T-cell (primary cell): ENCODE measurements at regions not wholly inside any gene's neighbourhood (a gene's known extent, or its start where the extent isn't known, plus 50 kb on each side); places are given as distances from the start of the nearest gene placed in this dataset.
A peak's percentile ranks its signal among the peaks of the same experiment; 100 is the strongest.

Source experiments
- ATAC-seq, 4 experiments: fragments of 200-7000 bp in 3 of 4; fragments of 150-1000 bp in 1 of 4; cut with Tn5 transposase; replicated peaks in 1 of 4; 1 replicate in 3 of 4; 2 replicates in 1 of 4; pipeline ENCODE4 v1.10.0; 2021; ENCODE audit warnings: moderate library complexity in 3 of 4, mild to moderate bottlenecking in 2 of 4, moderate number of reproducible peaks in 1 of 4
- CTCF ChIA-PET, 2 donors: fragments of 300-600 bp; sonication (Branson Sonifier 250); formaldehyde crosslinking; loops; one replicate each; lab custom pipeline; 2022; ENCODE audit warnings: antibody characterized with exemption in 2 of 2; lab: Charles Lee
- POLR2A ChIA-PET, 2 donors: fragments of 300-600 bp; sonication (Branson Sonifier 250); formaldehyde crosslinking; loops; one replicate each; lab custom pipeline; 2022; ENCODE audit warnings: antibody characterized with exemption in 2 of 2; lab: Charles Lee
- DNase-seq, 35 experiments: peaks; one replicate each; pipeline versions ENCODE4 v3.0.0 to v3.0.0-alpha.2; 2013 to 2023
- H3K27ac ChIP-seq: one replicate; pipeline ENCODE4 v1.5.1; 2013; ENCODE audit warnings: low read length
- H3K27me3 ChIP-seq, 2 experiments: replicated peaks in 1 of 2; 1 replicate in 1 of 2; 2 replicates in 1 of 2; pipeline versions ENCODE4 v1.6.1 to v1.7.0; 2013; ENCODE audit warnings: low read length in 1 of 2, mixed read lengths in 1 of 2; ENCODE audit not compliant: control insufficient read depth in 2 of 2, insufficient read depth in 2 of 2; ENCODE audit errors: extremely low read depth in 1 of 2
- H3K36me3 ChIP-seq, 2 donors: 1 replicate in 1 of 2; 2 replicates in 1 of 2; pipeline versions ENCODE4 v1.6.1 to v1.7.0; 2013; ENCODE audit warnings: low read length in 1 of 2; ENCODE audit not compliant: control insufficient read depth in 2 of 2, insufficient read depth in 1 of 2; ENCODE audit errors: extremely low read depth in 1 of 2
- H3K4me1 ChIP-seq, 2 experiments: 1 replicate in 1 of 2; 2 replicates in 1 of 2; pipeline versions ENCODE4 v1.6.1 to v1.7.0; 2013; ENCODE audit warnings: low read length in 2 of 2, mixed read lengths in 1 of 2; ENCODE audit not compliant: insufficient read depth in 2 of 2, control insufficient read depth in 1 of 2; ENCODE audit errors: extremely low read depth in 1 of 2
- H3K4me3 ChIP-seq, 2 donors: 1 replicate in 1 of 2; 2 replicates in 1 of 2; pipeline versions ENCODE4 v1.5.1 to v1.7.0; 2013; ENCODE audit warnings: mild to moderate bottlenecking in 2 of 2, low read length in 1 of 2, moderate library complexity in 1 of 2; ENCODE audit not compliant: control insufficient read depth in 1 of 2; ENCODE audit errors: extremely low read depth in 1 of 2
- H3K9me3 ChIP-seq: 2 replicates; pipeline ENCODE4 v1.7.0; 2013
- H3K27ac Mint-ChIP-seq, 2 donors: one replicate each; pipeline ENCODE4 v1.8.0; 2020 to 2021; ENCODE audit warnings: mild to moderate bottlenecking in 2 of 2, mixed read lengths in 2 of 2
- H3K27me3 Mint-ChIP-seq, 2 donors: one replicate each; pipeline ENCODE4 v1.8.0; 2021 to 2022; ENCODE audit warnings: mixed read lengths in 2 of 2
- H3K36me3 Mint-ChIP-seq: one replicate; pipeline ENCODE4 v1.8.0; 2021; ENCODE audit warnings: mixed read lengths
- H3K4me1 Mint-ChIP-seq, 3 donors: one replicate each; pipeline ENCODE4 v1.8.0; 2020 to 2022; ENCODE audit warnings: mixed read lengths in 3 of 3, mild to moderate bottlenecking in 1 of 3
- H3K4me3 Mint-ChIP-seq, 3 donors: one replicate each; pipeline ENCODE4 v1.8.0; 2020 to 2022; ENCODE audit warnings: mild to moderate bottlenecking in 3 of 3, mixed read lengths in 3 of 3, moderate library complexity in 3 of 3
- H3K9me3 Mint-ChIP-seq, 3 donors: one replicate each; pipeline ENCODE4 v1.8.0; 2020 to 2022; ENCODE audit warnings: mixed read lengths in 3 of 3
- WGBS: methylation state at CpG from one replicate; pipeline ENCODE4 v1.1.5; 2013; ENCODE audit warnings: missing lambda C conversion rate; ENCODE audit not compliant: insufficient coverage; 5-methylcytosine and 5-hydroxymethylcytosine counted together

DNA sequence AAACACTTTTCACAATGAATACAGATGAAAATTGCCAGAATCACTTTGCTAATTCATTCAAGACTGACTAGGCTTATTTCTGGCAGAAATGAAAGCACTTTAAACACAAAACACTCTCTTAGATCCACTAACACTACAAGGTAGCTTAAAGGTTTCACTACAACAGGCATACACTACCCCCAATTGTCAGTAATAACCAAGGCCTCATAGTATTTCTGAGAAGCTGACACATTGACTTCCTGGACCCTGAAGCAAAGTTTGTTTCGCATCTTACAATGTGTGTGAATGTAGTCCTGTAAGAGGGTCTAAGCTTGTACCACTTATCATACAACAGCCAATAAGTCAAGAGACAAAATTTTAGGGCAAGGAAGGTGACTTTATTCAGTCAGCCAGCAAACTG, 129.9 kb upstream of the FMR1 start:
- no peak for ATAC-seq
- H3K36me3 Mint-ChIP-seq, result no peaks in the 10 kb centered on the region
- H3K27ac Mint-ChIP-seq, result no peak overlapping the region
- POLR2A ChIA-PET, result no interaction called here
- no peak overlapping the region for H3K4me3 Mint-ChIP-seq
- Histone ChIP-seq H3K9me3 (no peaks in the 10 kb centered on the region), H3K27ac (no peak overlapping the region), H3K36me3 (no peaks in the 10 kb centered on the region), H3K4me3 (no peak overlapping the region), H3K27me3 (no peaks in the 10 kb centered on the region), H3K4me1 (no peaks in the 10 kb centered on the region)
- WGBS, result no CpG with 5 or more reads among the region's 1 CpG
- CTCF ChIA-PET, result no interaction called here
- peaks cover 0 to 18% of the 10 kb centered on the region in 2 donors for H3K27me3 Mint-ChIP-seq
- no peaks in the 10 kb centered on the region for H3K9me3 Mint-ChIP-seq
- no peaks in the 10 kb centered on the region for H3K4me1 Mint-ChIP-seq
- no peak for DNase-seq

DNA sequence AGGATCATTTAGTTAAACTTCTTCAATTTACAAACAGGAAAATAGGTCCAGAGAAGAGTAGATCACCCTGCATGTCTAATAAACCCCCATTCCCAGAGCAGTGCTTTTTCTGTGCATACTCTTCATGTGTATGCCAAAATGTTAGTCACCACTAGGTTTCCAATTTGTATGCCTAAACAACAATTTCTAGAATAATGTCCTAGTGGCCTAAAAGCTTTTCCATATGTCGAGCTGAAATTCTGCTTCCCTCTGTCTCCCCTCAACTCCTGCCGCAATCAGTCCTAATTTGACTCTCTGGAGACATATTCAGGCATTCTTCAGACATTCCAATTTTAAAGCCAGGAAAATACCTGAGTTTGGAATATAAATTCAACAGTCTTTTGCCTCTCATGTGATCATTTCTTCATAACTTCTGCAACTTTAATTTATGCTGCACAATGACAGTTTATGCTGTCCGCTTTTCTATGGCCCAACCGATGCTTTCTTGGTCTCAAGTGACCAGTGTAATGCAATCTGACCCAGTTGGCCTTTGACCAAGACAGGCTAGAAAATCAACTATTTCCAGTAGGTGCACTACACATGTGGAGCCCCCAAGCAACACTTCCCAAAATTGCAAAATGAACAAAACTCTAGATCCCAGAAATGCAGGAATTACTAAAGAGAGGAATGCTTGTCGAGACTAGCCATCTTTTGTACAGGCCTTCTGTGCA, 122.9 kb upstream of the FMR1 start:
- H3K4me3 ChIP-seq, result no peak overlapping the region
- H3K36me3 ChIP-seq, result no peaks in the 10 kb centered on the region
- H3K4me1 ChIP-seq, result no peaks in the 10 kb centered on the region
- DNase-seq (no peak), ATAC-seq (no peak)
- H3K9me3 ChIP-seq, result no peaks in the 10 kb centered on the region
- no peaks in the 10 kb centered on the region for H3K9me3 Mint-ChIP-seq
- POLR2A ChIA-PET, result no interaction called here
- WGBS, result 100% methylated on average over 2 of the region's 5 CpGs
- H3K36me3 Mint-ChIP-seq, result no peaks in the 10 kb centered on the region
- no peaks in the 10 kb centered on the region for H3K27me3 ChIP-seq
- no peak overlapping the region for H3K27ac ChIP-seq
- peaks cover 0 to 10% of the 10 kb centered on the region in 2 donors for H3K27me3 Mint-ChIP-seq
- CTCF ChIA-PET, result interaction anchor here in 1 of 2 donors (0.6 kb wide), 1 partner anchor 1189 kb away, joined by 3 read pairs; no protein-coding TSS in a partner anchor
- no peak overlapping the region for H3K27ac Mint-ChIP-seq
- H3K4me1 Mint-ChIP-seq, result no peaks in the 10 kb centered on the region
- H3K4me3 Mint-ChIP-seq, result no peak overlapping the region

DNA sequence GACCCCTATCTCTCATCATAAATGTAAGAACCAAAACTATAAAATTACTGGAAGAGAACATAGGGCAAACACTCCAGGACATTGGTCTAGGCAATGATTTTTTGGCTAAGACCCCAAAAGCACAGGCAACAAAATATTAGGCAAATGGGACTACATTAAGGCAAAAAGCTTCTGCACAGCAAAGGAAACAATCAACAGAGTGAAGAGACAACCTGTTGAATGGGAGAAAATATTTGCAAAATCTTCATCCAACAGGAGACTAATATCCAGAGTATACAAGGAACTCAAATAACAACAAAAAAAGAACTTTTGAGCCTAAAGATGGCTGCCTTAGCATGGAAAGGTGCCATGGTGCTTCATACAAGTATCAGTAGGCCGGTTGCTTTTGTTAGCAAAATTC, 111.1 kb upstream of the FMR1 start:
- 100% methylated on average over 1 of the region's 1 CpG for whole genome bisulfite sequencing
- ChIA-PET POLR2A (no interaction called here), CTCF (no interaction called here)
- Histone ChIP-seq H3K4me3 (no peak overlapping the region), H3K27ac (no peak overlapping the region), H3K4me1 (no peaks in the 10 kb centered on the region), H3K9me3 (no peaks in the 10 kb centered on the region), H3K36me3 (no peaks in the 10 kb centered on the region), H3K27me3 (no peaks in the 10 kb centered on the region)
- peaks cover 0 to 2% (median 0%) of the 10 kb centered on the region in 3 donors for H3K9me3 Mint-ChIP-seq
- ATAC-seq, result no peak
- H3K4me1 Mint-ChIP-seq, result peaks cover 0 to 8% (median 0%) of the 10 kb centered on the region in 3 donors
- H3K36me3 Mint-ChIP-seq, result no peaks in the 10 kb centered on the region
- H3K4me3 Mint-ChIP-seq, result no peak overlapping the region
- DNase-seq, result no peak
- H3K27ac Mint-ChIP-seq, result no peak overlapping the region
- H3K27me3 Mint-ChIP-seq, result peaks cover 0 to 9% of the 10 kb centered on the region in 2 donors

DNA sequence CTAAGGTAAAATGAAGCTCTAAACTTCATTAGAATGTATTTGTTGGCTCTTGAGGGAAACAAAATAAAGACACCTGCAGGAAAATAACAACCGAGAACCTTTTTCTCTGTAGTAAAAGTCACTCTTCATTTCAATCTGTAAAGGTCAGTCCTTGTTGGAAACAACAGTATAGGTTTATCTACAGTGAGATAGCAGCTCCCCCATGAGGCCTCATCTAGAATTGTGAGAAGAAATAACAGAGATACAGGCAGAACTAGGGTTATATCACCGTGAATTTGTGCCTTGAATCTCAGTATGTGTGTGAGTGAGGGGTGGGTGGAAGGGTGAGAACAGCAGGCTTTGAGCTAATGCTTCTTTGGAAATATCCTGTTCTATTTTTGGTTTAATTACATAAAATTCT, 107.8 kb upstream of the FMR1 start:
- no peak overlapping the region for H3K4me3 Mint-ChIP-seq
- DNase-seq (peak in 1 of 35 experiments; percentile 5), ATAC-seq (no peak)
- peaks cover 0 to 13% of the 10 kb centered on the region in 2 donors for H3K27me3 Mint-ChIP-seq
- H3K36me3 ChIP-seq, result no peaks in the 10 kb centered on the region
- peaks cover 0 to 8% (median 0%) of the 10 kb centered on the region in 3 donors for H3K4me1 Mint-ChIP-seq
- no CpG with 5 or more reads among the region's 2 CpGs for WGBS
- no peaks in the 10 kb centered on the region for H3K9me3 Mint-ChIP-seq
- H3K27me3 ChIP-seq, result no peaks in the 10 kb centered on the region
- H3K27ac ChIP-seq, result no peak overlapping the region
- no peak overlapping the region for H3K27ac Mint-ChIP-seq
- no peak overlapping the region for H3K4me3 ChIP-seq
- CTCF ChIA-PET, result no interaction called here
- no peaks in the 10 kb centered on the region for H3K9me3 ChIP-seq
- no peaks in the 10 kb centered on the region for H3K4me1 ChIP-seq
- POLR2A ChIA-PET, result no interaction called here
- no peaks in the 10 kb centered on the region for H3K36me3 Mint-ChIP-seq

DNA sequence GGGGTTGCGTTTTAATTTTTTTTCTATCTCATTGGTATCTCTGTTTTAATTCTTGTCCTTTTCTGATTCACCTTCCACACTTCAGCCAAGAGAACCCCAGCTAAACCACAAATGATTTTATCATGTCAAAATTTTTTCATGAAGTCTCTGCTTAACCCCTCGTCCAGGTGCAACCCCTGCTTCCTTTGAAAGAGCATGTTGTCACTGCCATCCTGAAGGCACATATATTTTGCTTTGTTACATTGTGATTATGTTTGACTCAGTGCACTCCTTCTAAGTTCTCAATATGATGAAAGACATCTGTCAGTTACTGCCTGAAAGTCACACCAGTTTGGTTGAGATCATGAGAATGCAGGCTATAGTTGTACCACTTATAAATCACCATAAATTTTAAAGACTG, 99.9 kb upstream of the FMR1 start:
- H3K9me3 ChIP-seq, result no peaks in the 10 kb centered on the region
- ATAC-seq (no peak), DNase-seq (no peak)
- H3K4me1 ChIP-seq, result no peaks in the 10 kb centered on the region
- Mint-ChIP-seq H3K4me3 (no peak overlapping the region), H3K36me3 (no peaks in the 10 kb centered on the region), H3K9me3 (no peaks in the 10 kb centered on the region), H3K4me1 (no peaks in the 10 kb centered on the region), H3K27ac (no peak overlapping the region), H3K27me3 (peaks cover 7 to 22% of the 10 kb centered on the region in 2 donors)
- CTCF ChIA-PET, result no interaction called here
- no CpG with 5 or more reads among the region's 2 CpGs for WGBS
- H3K36me3 ChIP-seq, result no peaks in the 10 kb centered on the region
- H3K4me3 ChIP-seq, result no peak overlapping the region
- no peaks in the 10 kb centered on the region for H3K27me3 ChIP-seq
- no peak overlapping the region for H3K27ac ChIP-seq
- POLR2A ChIA-PET, result no interaction called here

GRCh38 chrX:147827070-147827469, 84.6 kb upstream of the FMR1 start:
- Histone ChIP-seq H3K27ac (no peak overlapping the region), H3K4me3 (no peak overlapping the region), H3K27me3 (no peaks in the 10 kb centered on the region), H3K4me1 (no peaks in the 10 kb centered on the region), H3K9me3 (no peaks in the 10 kb centered on the region), H3K36me3 (no peaks in the 10 kb centered on the region)
- H3K36me3 Mint-ChIP-seq, result no peaks in the 10 kb centered on the region
- H3K9me3 Mint-ChIP-seq, result peaks cover 8 to 12% (median 11%) of the 10 kb centered on the region in 3 donors
- no peak for DNase-seq
- ChIA-PET CTCF (no interaction called here), POLR2A (no interaction called here)
- H3K4me1 Mint-ChIP-seq, result no peaks in the 10 kb centered on the region
- H3K27me3 Mint-ChIP-seq, result peaks cover 0 to 3% of the 10 kb centered on the region in 2 donors
- ATAC-seq, result no peak
- no peak overlapping the region for H3K27ac Mint-ChIP-seq
- H3K4me3 Mint-ChIP-seq, result no peak overlapping the region
- WGBS, result no CpG with 5 or more reads among the region's 3 CpGs
